H1 (cell line): ENCODE measurements at regions not wholly inside any gene's neighbourhood (a gene's known extent, or its start where the extent isn't known, plus 50 kb on each side); places are given as distances from the start of the nearest gene placed in this dataset.

Experiments used
- CHD2 ChIP-seq: IDR thresholded peaks from 2 replicates; pipeline ENCODE4 v1.6.1; 2012; ENCODE audit warnings: low read length, improper control_type of control experiment
- CTCF ChIP-seq, 3 experiments: IDR thresholded peaks; 1 replicate in 2 of 3; 2 replicates in 1 of 3; pipeline versions ENCODE4 v1.5.1 to v1.6.1; 2011; ENCODE audit warnings: low read length in 3 of 3, mild to moderate bottlenecking in 3 of 3, inconsistent platforms in 2 of 3, low read depth in 1 of 3, moderate library complexity in 1 of 3; ENCODE audit not compliant: insufficient read depth in 1 of 3; ENCODE audit errors: control extremely low read depth in 1 of 3
- EGR1 ChIP-seq: IDR thresholded peaks from 2 replicates; pipeline ENCODE4 v1.6.1; 2011; ENCODE audit warnings: low read depth, low read length, borderline replicate concordance
- EP300 ChIP-seq, 2 experiments: IDR thresholded peaks; 1 replicate in 1 of 2; 2 replicates in 1 of 2; pipeline ENCODE4 v1.6.1; 2011 to 2012; ENCODE audit warnings: low read depth in 2 of 2, low read length in 2 of 2, mild to moderate bottlenecking in 2 of 2, borderline replicate concordance in 1 of 2, inconsistent platforms in 1 of 2, moderate library complexity in 1 of 2
- EZH2 ChIP-seq: fragments of 200-600 bp; sonication (generic); IDR thresholded peaks from 2 replicates; pipeline ENCODE4 v1.7.1; 2012; ENCODE audit warnings: low read depth, mild to moderate bottlenecking, moderate library complexity, low read length, inconsistent platforms; ENCODE audit not compliant: severe bottlenecking
- GABPA ChIP-seq: IDR thresholded peaks from 2 replicates; pipeline ENCODE4 v1.6.1; 2011; ENCODE audit warnings: mild to moderate bottlenecking, low read length, moderate library complexity, borderline replicate concordance; ENCODE audit not compliant: insufficient read depth
- JUN ChIP-seq: IDR thresholded peaks from 2 replicates; pipeline ENCODE4 v1.6.1; 2011; ENCODE audit warnings: low read depth, mild to moderate bottlenecking, improper control_type of control experiment, low read length
- MAX ChIP-seq: IDR thresholded peaks from 2 replicates; pipeline ENCODE4 v1.6.1; 2012; ENCODE audit warnings: inconsistent platforms
- TBP ChIP-seq: IDR thresholded peaks from 2 replicates; pipeline ENCODE4 v1.6.1; 2011; ENCODE audit warnings: low read depth, low read length, improper control_type of control experiment

DNA sequence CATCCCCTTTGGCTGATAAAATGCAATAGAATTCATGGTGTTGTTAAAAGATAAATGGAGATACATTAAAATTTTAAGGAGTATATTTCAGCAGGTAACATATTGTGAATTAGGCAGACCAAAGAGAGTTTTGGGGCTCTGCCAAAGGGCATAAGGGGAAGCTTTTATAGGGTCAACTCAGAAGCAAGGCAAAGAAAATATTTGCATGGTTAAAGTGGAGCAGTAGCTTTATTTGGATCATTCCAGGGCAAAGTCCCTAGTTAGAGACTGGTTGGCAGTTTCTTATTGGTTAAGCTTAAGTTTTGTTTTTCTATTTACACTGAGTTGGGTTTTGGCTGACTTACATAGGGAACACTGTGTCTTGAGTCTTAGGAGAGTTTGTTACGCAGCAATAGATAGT lies 75.1 kb upstream of the CA10 start:
- TF ChIP-seq JUN (no peak), GABPA (no peak), CTCF (IDR thresholded peaks at IDR 0.05; ENCODE audit: control extremely low read depth in 1 of 3, insufficient read depth in 1 of 3, low read depth in 1 of 3, low read length in 3 of 3) (no peak), MAX (no peak), EZH2 (no peak), TBP (no peak), EGR1 (no peak), CHD2 (no peak), EP300 (IDR thresholded peaks at IDR 0.05; ENCODE audit: borderline replicate concordance in 1 of 2, low read depth in 2 of 2, low read length in 2 of 2) (no peak)
